NCI-H446 treated with DMSO at 0.1 percent for 48 hours (cell line): ENCODE measurements at regions not wholly inside any gene's neighbourhood (a gene's known extent, or its start where the extent isn't known, plus 50 kb on each side); places are given as distances from the start of the nearest gene placed in this dataset.

ENCODE experiments used
- DNase-seq: peaks from one replicate; lab custom pipeline; 2025; lab: John Stamatoyannopoulos, UW

DNA sequence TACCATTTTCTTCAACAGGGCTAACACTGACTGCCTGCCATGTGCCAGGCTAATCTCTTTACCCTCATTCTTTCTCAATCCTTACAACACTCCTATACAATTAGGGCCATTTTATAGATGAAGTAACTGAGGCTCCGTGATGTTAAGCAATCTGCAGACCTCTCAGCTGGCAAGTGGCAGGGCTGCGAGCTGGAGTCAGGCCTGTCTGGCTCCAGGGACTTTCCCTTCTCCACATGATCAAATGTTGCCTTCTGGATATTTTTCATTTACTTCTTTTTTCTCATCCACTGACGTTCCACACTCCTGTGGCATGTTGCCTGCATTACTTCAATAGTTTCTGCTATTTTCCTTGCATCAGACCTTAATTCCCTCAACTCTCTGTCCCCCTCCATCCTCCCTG is 55.2 kb upstream of the TAGAP start:
- DNase-seq, result no peak

- DNase-seq, result no peak
Observed at GRCh38 chr6:159099276-159099675, 54.5 kb upstream of the TAGAP start.

DNA sequence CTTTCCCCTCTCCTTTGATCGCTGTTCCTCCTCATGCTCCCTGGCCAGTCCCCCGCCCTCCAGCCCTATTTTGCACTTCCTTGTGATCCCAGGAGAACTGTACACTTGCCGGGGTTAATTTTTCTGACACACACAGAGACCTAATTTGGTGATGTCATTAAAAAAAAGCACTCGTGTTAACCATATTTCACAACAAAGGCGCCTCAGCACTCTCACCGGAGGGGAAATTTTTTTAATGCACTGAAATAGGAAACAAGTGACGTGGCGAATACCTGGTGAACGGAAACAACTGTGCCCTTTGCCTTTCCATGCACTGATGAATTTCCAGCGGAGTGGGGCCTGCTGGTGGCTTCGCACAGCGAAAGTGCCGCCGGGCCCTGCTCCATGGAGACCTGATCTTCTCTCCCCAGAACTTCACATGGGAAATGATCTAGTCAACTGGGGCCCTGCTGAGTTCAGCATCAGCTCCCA is 53.9 kb upstream of the TAGAP start:
- DNase-seq, result no peak

- DNase-seq, result no peak
Observed at GRCh38 chr6:159097256-159097655, 52.5 kb upstream of the TAGAP start.

DNA sequence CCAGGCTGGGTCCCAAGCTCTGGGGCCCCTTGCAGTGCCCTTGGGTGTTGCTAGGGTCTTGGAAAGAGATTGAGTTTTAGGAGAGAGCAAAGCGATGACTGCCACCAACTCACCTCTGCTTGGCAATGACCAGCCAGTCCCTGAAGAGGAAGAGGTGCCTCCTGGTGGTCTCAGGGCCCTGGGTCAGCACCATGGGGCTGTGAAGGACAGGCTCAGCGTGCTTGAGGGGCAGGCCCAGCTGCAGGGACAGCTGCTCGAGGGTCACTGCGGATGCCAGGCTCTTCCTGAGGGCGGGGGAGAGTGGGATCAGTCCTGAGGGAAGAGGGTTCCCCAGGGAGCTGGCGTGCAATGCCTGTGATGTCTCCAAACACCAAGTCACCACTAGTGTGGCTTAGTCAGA is 50.8 kb upstream of the TAGAP start:
- no peak for DNase-seq

GRCh38 chr6:159094444-159095252 is 49.9 kb upstream of the TAGAP start:
- DNase-seq, result no peak
